GM19328 (cell line): ENCODE measurements at regions not wholly inside any gene's neighbourhood (a gene's known extent, or its start where the extent isn't known, plus 50 kb on each side); places are given as distances from the start of the nearest gene placed in this dataset.

Source experiments
- ATAC-seq: cut with Tn5 transposase; IDR thresholded peaks from one replicate; pipeline ENCODE4 v1.9.1; 2021; ENCODE audit warnings: mild to moderate bottlenecking, moderate library complexity; ENCODE audit not compliant: unreplicated experiment

- ATAC-seq, result no peak
Measured at GRCh38 chr16:86134802-86135461, 236.0 kb downstream of the IRF8 start.

- ATAC-seq, result no peak
Measured at GRCh38 chr16:86137359-86137758, 238.4 kb downstream of the IRF8 start.

- no peak for ATAC-seq
Measured at GRCh38 chr16:86138121-86139085, 239.4 kb downstream of the IRF8 start.

DNA sequence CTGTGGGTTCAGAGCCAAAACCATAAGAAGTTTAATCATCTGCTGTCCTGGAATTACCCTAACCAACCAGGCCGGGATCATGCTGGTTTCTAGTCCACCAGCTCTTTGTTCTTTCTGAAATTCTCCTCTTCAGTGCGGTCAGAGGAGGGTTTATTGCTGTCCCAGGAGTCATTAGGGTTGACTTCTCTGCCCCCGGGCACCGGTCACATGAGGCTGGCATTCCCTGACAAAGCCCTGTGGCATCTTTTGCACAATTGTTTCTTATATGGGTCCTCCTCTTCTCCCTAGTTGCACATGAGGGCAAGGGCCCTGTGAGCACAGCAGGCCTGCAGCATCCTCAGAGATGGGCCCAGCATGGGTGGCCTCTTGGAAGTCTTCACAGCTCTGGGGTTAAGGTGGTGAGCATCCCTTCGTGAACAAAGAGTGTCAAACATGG, 243.9 kb downstream of the IRF8 start:
- no peak for ATAC-seq

DNA sequence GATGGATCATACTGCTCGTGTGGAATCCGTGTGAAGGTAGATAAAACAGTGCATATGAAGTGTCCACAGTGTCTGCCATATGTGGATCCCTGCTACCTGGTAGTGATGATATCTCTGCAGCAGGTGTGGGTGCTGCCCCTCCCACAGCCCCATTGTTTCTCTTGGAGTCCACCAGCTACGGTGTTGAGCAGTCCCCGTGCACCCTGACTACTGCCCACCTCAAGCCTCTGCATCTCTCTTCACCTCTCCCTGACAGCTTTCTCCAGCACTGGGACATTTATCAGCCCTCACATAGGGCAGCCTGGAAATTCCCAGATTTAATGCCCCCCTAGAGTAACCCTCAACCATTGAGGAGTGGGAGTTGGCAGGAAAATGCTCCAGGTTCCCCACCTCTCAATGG, 244.7 kb downstream of the IRF8 start:
- ATAC-seq, result no peak

- no peak for ATAC-seq
Measured at GRCh38 chr16:86145669-86146068, 246.7 kb downstream of the IRF8 start.

DNA sequence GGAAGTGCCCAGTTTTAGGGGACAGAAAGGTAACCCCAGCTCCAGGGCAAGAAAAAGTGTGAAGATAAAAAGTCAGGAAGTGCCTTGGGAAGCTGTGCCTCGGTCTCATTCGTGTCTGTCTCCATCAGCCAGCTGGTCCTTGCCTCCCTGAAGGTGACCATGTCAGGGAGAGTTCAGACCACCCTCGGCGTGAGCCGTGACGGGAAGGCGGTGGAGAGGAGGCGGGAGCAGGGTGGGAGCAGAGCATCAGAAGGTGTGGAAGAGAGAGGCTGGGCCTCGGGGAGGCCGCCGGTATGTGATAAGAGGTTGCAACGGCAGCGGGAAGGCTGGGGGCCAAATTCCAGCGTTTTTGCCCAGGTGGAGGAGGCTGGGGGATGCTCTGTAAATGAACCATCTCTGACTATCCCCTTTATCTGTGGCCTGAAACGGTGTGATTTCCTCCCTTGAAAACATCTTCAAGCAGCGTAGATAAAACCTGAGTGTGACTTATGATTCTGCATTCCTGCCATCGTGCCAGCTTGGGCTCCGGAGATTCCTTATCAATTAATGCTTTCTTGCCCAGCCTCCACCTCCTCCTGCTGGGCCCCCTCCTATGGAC, 251.8 kb downstream of the IRF8 start:
- no peak for ATAC-seq

DNA sequence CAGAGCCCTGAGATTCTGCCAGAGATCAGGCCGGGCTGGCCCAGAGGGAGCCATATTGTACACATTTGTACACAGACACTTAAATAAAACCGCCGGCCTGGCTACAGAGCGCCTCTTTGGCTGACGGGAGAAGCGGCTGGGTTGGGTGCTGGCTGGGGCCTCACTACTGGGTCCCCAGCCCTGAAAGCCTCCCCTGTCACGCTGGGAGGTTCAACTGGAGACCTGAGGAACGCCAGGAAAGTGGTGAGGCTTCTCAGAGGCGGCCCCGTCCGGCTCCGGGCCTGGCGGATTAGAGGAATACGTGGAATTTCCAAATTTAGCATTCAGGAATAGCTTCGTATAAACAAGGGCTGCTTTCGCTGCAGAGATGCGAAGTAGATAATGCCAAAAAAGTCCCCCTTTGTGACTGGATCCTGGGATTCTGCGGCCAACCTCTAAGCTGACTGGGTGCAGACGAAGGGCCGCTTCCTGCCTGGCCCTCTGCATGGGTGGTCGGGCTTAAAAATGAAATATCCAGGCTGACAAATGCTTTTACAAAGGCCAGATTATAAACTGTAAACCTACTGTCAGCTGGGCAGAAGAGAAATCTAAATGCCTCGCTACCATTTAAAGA, 252.4 kb downstream of the IRF8 start:
- no peak for ATAC-seq

DNA sequence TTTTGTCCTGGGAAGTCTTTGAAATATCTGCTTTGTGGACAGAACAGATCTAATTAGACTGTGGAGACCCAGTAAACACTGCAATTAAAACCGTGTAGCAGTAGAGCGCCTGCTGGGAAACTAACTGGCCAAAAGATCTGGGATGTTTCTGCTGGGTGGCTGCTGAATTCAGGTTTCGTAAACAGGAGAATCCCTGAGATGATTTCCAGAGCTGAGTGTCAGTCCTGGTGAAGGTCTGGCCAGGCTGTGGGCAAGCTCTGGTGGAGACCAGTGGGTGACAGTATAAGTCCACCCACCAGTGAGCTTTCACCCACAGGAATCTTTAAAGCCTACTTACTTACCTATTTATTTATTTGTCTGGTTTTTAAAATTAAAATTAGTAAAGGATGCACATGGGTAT, 257.2 kb downstream of the IRF8 start:
- ATAC-seq, result no peak

DNA sequence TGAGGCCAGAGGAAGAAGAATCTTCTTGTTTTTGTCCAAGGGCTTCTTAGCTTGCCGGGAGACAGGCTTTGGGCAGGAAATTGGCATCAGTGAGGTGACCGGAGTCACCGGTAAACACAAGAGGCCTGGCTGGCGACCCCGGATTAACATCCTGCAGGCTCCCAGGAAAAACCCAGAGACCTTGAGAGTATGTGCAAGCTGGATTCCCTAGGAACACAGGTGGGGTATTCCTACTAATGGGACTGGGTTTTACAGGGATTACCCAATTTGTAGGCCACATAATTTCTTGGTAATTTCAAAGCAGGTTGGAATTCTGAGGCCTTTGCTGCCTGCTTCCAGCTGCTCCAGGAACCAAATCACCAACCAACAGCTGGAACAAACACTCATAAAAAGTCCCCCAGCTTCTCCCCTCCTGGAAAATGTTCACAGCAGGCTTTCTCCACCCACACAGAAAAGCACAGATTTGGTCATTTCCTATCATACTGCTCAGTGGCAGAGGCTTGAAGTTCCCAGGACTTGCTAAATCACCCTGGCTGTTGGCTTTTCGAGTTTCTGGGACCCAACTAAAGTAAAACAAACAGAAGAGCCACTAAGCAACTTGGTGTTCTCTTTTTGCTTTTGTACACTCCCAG, 258.8 kb downstream of the IRF8 start:
- ATAC-seq, result no peak

- ATAC-seq, result no peak
Measured at GRCh38 chr16:86158688-86159360, 259.9 kb downstream of the IRF8 start.

DNA sequence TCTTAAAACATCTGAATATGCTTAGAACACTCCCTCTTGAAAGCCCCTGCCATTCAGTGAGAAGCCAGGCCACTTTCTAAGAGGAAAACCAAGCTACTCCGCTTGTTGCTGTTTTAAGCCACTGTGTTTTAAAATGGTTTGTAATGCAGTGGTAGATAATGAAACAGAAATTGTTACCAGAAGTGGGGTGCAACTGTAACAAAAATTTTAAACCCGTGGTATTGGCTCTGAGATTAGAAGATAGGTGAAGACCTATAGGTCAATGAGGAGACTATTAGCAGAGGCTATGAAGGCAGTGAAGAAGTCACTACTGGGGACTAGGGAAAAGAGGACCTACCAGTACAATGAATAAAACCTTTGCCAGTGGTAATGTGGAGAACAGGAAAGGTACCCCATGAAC, 266.5 kb downstream of the IRF8 start:
- ATAC-seq, result no peak

DNA sequence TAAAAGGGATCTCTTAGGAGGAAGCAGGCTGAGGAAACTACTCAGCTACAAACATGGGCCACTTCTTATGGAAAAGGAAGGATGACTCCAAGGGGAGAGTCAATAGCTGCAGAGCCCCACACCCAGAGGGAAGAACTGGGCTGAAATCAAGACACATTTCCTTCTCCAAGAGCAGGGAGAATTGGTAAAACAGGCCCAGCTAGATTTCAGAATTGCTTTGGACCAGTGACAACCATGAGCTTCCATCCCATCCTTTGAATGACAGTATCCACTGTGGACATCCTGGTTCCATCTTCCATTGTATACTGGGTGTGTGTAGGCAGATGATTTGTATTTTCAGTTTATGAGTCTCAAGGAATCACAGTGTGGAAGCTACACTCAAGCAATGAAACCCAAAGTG, 267.5 kb downstream of the IRF8 start:
- ATAC-seq, result no peak

- ATAC-seq, result no peak
Measured at GRCh38 chr16:86167061-86167460, 268.1 kb downstream of the IRF8 start.

- ATAC-seq, result no peak
Measured at GRCh38 chr16:86170720-86171119, 271.8 kb downstream of the IRF8 start.

DNA sequence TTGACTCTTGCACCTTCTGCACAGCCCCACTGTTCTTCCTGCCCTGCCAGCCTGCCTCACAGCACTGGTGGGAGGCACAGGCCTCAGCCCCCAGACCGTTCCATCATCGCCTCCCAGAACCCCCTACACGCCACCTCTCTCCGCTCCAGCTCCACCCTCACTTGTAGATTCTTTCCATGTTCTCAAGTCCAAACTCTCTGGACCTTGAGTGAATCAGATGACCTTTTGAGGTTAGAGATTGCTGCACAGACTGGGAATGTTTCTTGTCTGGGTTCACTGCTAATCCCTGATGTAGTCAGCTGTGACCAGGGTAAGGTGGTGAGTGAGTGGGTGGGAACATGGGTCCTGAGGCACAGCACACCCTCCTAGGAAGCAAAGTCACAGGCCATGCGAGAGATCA, 272.4 kb downstream of the IRF8 start:
- no peak for ATAC-seq

DNA sequence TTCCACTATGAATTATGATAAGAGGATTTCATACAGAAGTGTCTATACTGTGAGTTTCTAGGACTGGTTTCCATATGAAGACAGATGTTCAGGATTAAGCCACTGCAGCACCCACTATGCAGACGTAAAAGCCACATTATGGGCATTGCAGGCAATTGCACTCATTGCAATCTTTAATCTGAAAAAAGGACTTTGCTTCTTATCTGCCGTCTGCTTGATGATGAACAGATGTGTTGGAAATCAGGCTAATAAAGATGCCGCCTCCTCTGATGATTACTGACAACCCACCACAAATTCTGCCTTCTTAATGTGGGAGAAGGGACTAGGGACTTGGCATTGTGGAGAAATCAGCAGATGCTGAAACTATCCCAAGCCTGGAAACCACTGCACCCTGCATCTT, 276.9 kb downstream of the IRF8 start:
- no peak for ATAC-seq

GRCh38 chr16:86176462-86176861, 277.5 kb downstream of the IRF8 start:
- ATAC-seq, result no peak

DNA sequence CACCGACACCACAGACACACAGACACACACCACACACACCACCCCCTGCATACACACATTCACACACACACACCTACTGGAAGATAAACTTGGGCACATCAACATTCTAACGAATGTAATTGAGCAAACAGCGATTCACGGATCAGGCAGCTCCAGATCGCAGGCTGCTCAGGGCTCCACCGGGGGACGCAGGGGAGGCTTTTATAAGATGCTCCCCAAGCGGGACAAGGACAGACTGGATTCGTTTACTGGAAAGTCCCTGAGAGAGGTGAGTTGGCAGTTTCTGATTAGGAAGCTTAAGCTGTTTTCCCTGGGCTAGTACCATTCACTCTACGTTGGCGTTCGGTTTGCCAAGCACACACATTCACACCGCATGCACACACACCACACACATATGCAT, 281.3 kb downstream of the IRF8 start:
- no peak for ATAC-seq

- no peak for ATAC-seq
Measured at GRCh38 chr16:86180780-86181179, 281.8 kb downstream of the IRF8 start.
